ENCODE measurements at regions not wholly inside any gene's neighbourhood (a gene's known extent, or its start where the extent isn't known, plus 50 kb on each side); places are given as distances from the start of the nearest gene placed in this dataset.

DNA sequence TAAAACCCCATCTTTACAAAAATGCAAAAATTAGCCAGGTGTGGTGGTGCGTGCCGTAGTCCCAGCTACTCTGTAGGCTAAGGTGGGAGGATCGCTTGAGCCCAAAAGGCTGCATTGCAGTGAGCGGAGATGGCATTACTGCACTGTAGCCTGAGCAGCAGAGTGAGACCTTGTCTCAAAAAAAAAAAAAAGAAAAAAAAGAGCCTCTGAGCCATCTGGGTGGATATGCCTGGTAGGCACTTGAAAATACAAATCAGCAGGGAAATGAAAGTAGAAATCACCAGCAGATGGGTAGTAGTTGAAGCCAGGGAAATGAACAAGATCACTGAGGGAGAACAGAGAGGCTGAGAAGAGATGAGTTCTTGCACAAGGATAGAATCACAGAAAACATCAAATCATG lies 131.0 kb upstream of the HMCN1 start:
- Histone ChIP-seq H3K4me3 (ENCODE audit: low read depth, low read length) (no peak overlapping the region), H3K9me3 (no peaks in the 10 kb centered on the region), H3K36me3 (ENCODE audit: control insufficient read depth, insufficient read depth, low read length) (no peaks in the 10 kb centered on the region), H3K4me1 (no peaks in the 10 kb centered on the region), H3K27me3 (replicated peaks; ENCODE audit: control insufficient read depth, insufficient read depth, low read length) (no peaks in the 10 kb centered on the region)
- TF ChIP-seq, protein P1, sequence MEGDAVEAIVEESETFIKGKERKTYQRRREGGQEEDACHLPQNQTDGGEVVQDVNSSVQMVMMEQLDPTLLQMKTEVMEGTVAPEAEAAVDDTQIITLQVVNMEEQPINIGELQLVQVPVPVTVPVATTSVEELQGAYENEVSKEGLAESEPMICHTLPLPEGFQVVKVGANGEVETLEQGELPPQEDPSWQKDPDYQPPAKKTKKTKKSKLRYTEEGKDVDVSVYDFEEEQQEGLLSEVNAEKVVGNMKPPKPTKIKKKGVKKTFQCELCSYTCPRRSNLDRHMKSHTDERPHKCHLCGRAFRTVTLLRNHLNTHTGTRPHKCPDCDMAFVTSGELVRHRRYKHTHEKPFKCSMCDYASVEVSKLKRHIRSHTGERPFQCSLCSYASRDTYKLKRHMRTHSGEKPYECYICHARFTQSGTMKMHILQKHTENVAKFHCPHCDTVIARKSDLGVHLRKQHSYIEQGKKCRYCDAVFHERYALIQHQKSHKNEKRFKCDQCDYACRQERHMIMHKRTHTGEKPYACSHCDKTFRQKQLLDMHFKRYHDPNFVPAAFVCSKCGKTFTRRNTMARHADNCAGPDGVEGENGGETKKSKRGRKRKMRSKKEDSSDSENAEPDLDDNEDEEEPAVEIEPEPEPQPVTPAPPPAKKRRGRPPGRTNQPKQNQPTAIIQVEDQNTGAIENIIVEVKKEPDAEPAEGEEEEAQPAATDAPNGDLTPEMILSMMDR (IDR thresholded peaks at IDR 0.05; ENCODE audit: insufficient read depth in 1 of 2, low read depth in 1 of 2, low read length in 1 of 2, severe bottlenecking in 1 of 2, unreplicated experiment in 1 of 2), result no peak
- H3K9me3 Mint-ChIP-seq (ENCODE audit: unreplicated experiment), result no peaks in the 10 kb centered on the region
- no peak overlapping the region for H3K27ac Mint-ChIP-seq (ENCODE audit: unreplicated experiment)
- intact Hi-C loops (cut with micrococcal nuclease; ENCODE audit: unreplicated experiment), result no loop called here
- no TSS peak for BruUV-seq (replicated peaks)
- H3K4me1 Mint-ChIP-seq (ENCODE audit: low read depth, unreplicated experiment), result no peaks in the 10 kb centered on the region
- POLR2A ChIA-PET, result no interaction called here
- H3K36me3 Mint-ChIP-seq (ENCODE audit: insufficient read depth, unreplicated experiment), result no peaks in the 10 kb centered on the region
- CTCF ChIA-PET, result interaction anchor here (0.7 kb wide), 1 partner anchor 266 kb away, joined by 6 read pairs; no protein-coding TSS in a partner anchor
- DNase-seq, result no peak
- H3K4me3 Mint-ChIP-seq (ENCODE audit: unreplicated experiment), result no peak overlapping the region
- H3K27me3 Mint-ChIP-seq (ENCODE audit: insufficient read depth, unreplicated experiment), result no peaks in the 10 kb centered on the region

DNA sequence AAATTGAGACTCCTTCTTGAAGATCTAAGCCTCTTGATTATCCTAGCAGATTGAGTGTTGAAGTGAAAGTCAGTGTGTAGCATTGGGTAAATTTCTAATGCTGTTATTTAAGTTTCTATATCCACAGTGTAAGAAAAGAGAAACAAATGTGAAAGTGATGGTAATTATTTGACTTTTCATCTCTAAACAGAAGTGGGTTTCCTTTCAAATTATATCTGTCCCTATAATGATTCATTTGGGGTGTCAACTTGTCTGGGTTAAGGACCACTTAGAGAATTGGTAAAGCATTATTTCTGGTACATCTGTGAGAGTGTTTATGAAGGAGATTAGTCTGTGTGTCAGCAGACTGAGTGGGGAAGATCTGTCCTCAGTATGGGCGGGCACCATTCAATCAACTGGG lies 133.0 kb upstream of the HMCN1 start:
- no peak overlapping the region for H3K4me3 Mint-ChIP-seq (ENCODE audit: unreplicated experiment)
- Histone ChIP-seq H3K36me3 (ENCODE audit: control insufficient read depth, insufficient read depth, low read length) (no peaks in the 10 kb centered on the region), H3K4me1 (no peaks in the 10 kb centered on the region), H3K27me3 (replicated peaks; ENCODE audit: control insufficient read depth, insufficient read depth, low read length) (no peaks in the 10 kb centered on the region), H3K4me3 (ENCODE audit: low read depth, low read length) (no peak overlapping the region), H3K9me3 (no peaks in the 10 kb centered on the region; the same call in 1 of the 2 replicates)
- no peak overlapping the region for H3K27ac Mint-ChIP-seq (ENCODE audit: unreplicated experiment)
- no peaks in the 10 kb centered on the region for H3K9me3 Mint-ChIP-seq (ENCODE audit: unreplicated experiment)
- H3K36me3 Mint-ChIP-seq (ENCODE audit: insufficient read depth, unreplicated experiment), result no peaks in the 10 kb centered on the region
- ChIA-PET POLR2A (no interaction called here), CTCF (no interaction called here)
- TF ChIP-seq, protein P1 (IDR thresholded peaks at IDR 0.05; ENCODE audit: insufficient read depth in 1 of 2, low read depth in 1 of 2, low read length in 1 of 2, severe bottlenecking in 1 of 2, unreplicated experiment in 1 of 2), result no peak
- BruUV-seq (replicated peaks), result no TSS peak
- H3K4me1 Mint-ChIP-seq (ENCODE audit: low read depth, unreplicated experiment), result no peaks in the 10 kb centered on the region
- no peaks in the 10 kb centered on the region for H3K27me3 Mint-ChIP-seq (ENCODE audit: insufficient read depth, unreplicated experiment)
- DNase-seq, result no peak
- intact Hi-C loops (cut with micrococcal nuclease; ENCODE audit: unreplicated experiment), result no loop called here

DNA sequence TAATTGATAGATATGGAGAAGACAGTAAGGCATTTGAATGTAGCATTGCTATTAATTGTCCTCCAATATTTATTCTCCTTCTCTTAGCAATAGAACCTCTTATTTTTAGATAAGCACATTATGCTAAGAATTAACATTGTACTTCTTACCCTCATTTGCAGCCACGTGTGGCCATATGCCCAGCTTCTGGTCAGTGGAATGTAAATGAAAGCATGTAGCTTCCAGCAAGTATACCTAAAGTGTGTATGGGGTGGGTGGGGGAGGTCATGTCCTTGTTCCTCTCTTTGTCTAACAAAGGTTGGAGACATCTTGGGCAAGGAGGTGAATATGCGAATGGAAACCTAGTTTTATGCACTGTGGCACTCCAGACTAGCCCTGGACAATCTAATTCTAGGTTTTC lies 133.6 kb upstream of the HMCN1 start:
- intact Hi-C loops (cut with micrococcal nuclease; ENCODE audit: unreplicated experiment), result no loop called here
- CTCF ChIA-PET, result interaction anchor here (0.6 kb wide), 1 partner anchor 80 kb away, joined by 3 read pairs; no protein-coding TSS in a partner anchor
- BruUV-seq (replicated peaks), result no TSS peak

More for the DNA sequence above, 133.6 kb upstream of the HMCN1 start:
- Mint-ChIP-seq H3K9me3 (ENCODE audit: unreplicated experiment) (no peaks in the 10 kb centered on the region), H3K27me3 (ENCODE audit: insufficient read depth, unreplicated experiment) (no peaks in the 10 kb centered on the region), H3K36me3 (ENCODE audit: insufficient read depth, unreplicated experiment) (no peaks in the 10 kb centered on the region), H3K4me3 (ENCODE audit: unreplicated experiment) (no peak overlapping the region), H3K27ac (ENCODE audit: unreplicated experiment) (no peak overlapping the region), H3K4me1 (ENCODE audit: low read depth, unreplicated experiment) (no peaks in the 10 kb centered on the region)
- TF ChIP-seq, protein P1 (IDR thresholded peaks at IDR 0.05; ENCODE audit: insufficient read depth in 1 of 2, low read depth in 1 of 2, low read length in 1 of 2, severe bottlenecking in 1 of 2, unreplicated experiment in 1 of 2), result no peak
- no peak for DNase-seq
- Histone ChIP-seq H3K4me3 (ENCODE audit: low read depth, low read length) (no peak overlapping the region), H3K36me3 (ENCODE audit: control insufficient read depth, insufficient read depth, low read length) (no peaks in the 10 kb centered on the region), H3K9me3 (no peaks in the 10 kb centered on the region; the same call in 1 of the 2 replicates), H3K27me3 (replicated peaks; ENCODE audit: control insufficient read depth, insufficient read depth, low read length) (no peaks in the 10 kb centered on the region), H3K4me1 (no peaks in the 10 kb centered on the region)
- POLR2A ChIA-PET, result no interaction called here
